PC-3 (cell line): ENCODE measurements at regions not wholly inside any gene's neighbourhood (a gene's known extent, or its start where the extent isn't known, plus 50 kb on each side); places are given as distances from the start of the nearest gene placed in this dataset.
A peak's percentile ranks its signal among the peaks of the same experiment; 100 is the strongest.

Experiments
- ATAC-seq: fragments of 200-7000 bp; cut with Tn5 transposase; 2 replicates; pipeline ENCODE4 v1.9.1; 2020; ENCODE audit warnings: mild to moderate bottlenecking, moderate library complexity
- BruUV-seq: library from RNA; stranded (reverse); fragments of 400-500 nt; replicated peaks from 2 replicates; lab custom pipeline; 2021; lab: Mats Ljungman, UMichigan
- CTCF ChIA-PET: fragments of 300-600 bp; sonication (Branson Sonifier 250); formaldehyde crosslinking; loops from one replicate; lab custom pipeline; 2022; ENCODE audit warnings: antibody characterized with exemption; lab: Charles Lee
- POLR2A ChIA-PET: fragments of 300-600 bp; sonication (Branson Sonifier 250); formaldehyde crosslinking; loops from one replicate; lab custom pipeline; 2022; ENCODE audit warnings: antibody characterized with exemption; ENCODE audit not compliant: unreplicated experiment; lab: Charles Lee
- DNase-seq: peaks from one replicate; pipeline ENCODE4 v3.0.0-alpha.2; 2015
- H2AFZ ChIP-seq: fragments of 300-600 bp; sonication (generic); 2 replicates; pipeline ENCODE4 v1.6.0; 2016; ENCODE audit warnings: antibody characterized with exemption, low read length
- H3F3A ChIP-seq: fragments of 300-600 bp; sonication (generic); one replicate; pipeline ENCODE4 v1.6.0; 2017; ENCODE audit warnings: antibody characterized with exemption, low read length, control low read depth, mild to moderate bottlenecking; ENCODE audit not compliant: unreplicated experiment
- H3K27ac ChIP-seq: fragments of 300-600 bp; sonication (generic); 2 replicates; pipeline ENCODE4 v1.5.1; 2016; ENCODE audit warnings: mild to moderate bottlenecking, low read length
- H3K27me3 ChIP-seq: fragments of 300-600 bp; sonication (generic); 2 replicates; pipeline ENCODE4 v1.6.1; 2016; ENCODE audit warnings: low read length, mixed read lengths
- H3K36me3 ChIP-seq: fragments of 300-600 bp; sonication (generic); 2 replicates; pipeline ENCODE4 v1.6.1; 2016; ENCODE audit warnings: low read depth, mixed run types, low read length, mixed read lengths
- H3K4me1 ChIP-seq: fragments of 300-600 bp; sonication (generic); 2 replicates; pipeline ENCODE4 v1.5.1; 2016; ENCODE audit warnings: low read length; ENCODE audit not compliant: insufficient read depth
- H3K4me2 ChIP-seq: fragments of 300-600 bp; sonication (generic); 2 replicates; pipeline ENCODE4 v1.6.0; 2016; ENCODE audit warnings: low read length
- H3K4me3 ChIP-seq: fragments of 300-600 bp; sonication (generic); 2 replicates; pipeline ENCODE4 v1.5.1; 2016; ENCODE audit warnings: mild to moderate bottlenecking, low read length, mixed read lengths
- H3K79me2 ChIP-seq: fragments of 300-600 bp; sonication (generic); 2 replicates; pipeline ENCODE4 v1.6.1; 2017; ENCODE audit warnings: low read length, mixed read lengths
- H3K9ac ChIP-seq: fragments of 300-600 bp; sonication (generic); 2 replicates; pipeline ENCODE4 v1.6.0; 2016; ENCODE audit warnings: mild to moderate bottlenecking, low read length
- H3K9me2 ChIP-seq: fragments of 300-600 bp; sonication (generic); replicated peaks from 2 replicates; pipeline ENCODE4 v1.6.1; 2016; ENCODE audit warnings: mixed run types, low read length, mixed read lengths
- H3K9me3 ChIP-seq: fragments of 300-600 bp; sonication (generic); 2 replicates; pipeline ENCODE4 v1.6.1; 2016; ENCODE audit warnings: low read length, mixed read lengths
- H4K20me1 ChIP-seq: fragments of 300-600 bp; sonication (generic); 2 replicates; pipeline ENCODE4 v1.6.1; 2016; ENCODE audit warnings: low read length, mixed read lengths
- EZH2 ChIP-seq: fragments of 300-600 bp; sonication (generic); IDR thresholded peaks from one replicate; pipeline ENCODE4 v1.6.1; 2017; ENCODE audit warnings: antibody characterized with exemption, mild to moderate bottlenecking, low read length; ENCODE audit not compliant: unreplicated experiment
- EZH2phosphoT487 ChIP-seq: fragments of 300-600 bp; sonication (generic); IDR thresholded peaks from 2 replicates; pipeline ENCODE4 v1.6.1; 2018; ENCODE audit warnings: mild to moderate bottlenecking, antibody characterized with exemption, low read length, borderline replicate concordance
- intact Hi-C: fragments of 100-400 bp; cut with micrococcal nuclease; formaldehyde crosslinking; loops from 2 replicates; pipeline ENCODE4 v1.9.0; 2023
- TF ChIP-seq, protein P1 (sequence below): fragments of 300-600 bp; sonication (generic); conservative IDR thresholded peaks from 2 replicates; pipeline ENCODE4 v1.5.1; 2017; ENCODE audit warnings: antibody characterized with exemption, low read depth, mild to moderate bottlenecking, low read length

DNA sequence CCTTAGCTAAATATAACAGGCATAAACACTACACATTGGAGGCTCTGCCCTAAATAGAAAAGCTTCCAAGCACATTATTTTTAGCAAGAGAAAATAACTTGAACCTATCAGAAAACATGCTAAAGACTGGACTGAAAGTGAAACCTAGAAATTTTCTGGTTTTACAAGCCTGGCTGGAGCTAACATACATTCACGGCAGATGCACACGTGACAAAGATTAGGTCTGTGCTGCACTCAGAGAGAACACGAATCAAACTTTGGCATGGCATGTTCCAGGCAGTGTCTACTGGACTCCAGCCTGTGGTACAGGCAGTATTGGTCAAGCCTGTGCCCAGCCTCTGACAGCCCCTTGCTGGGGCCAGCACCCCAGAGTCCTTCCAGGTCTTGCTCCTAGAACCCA, 94.1 kb upstream of the PCBD1 start:
- DNase-seq, result no peak
- H3K9me3 ChIP-seq, result no peaks in the 10 kb centered on the region
- H3K4me2 ChIP-seq, result no peak overlapping the region
- H3K36me3 ChIP-seq, result no peaks in the 10 kb centered on the region
- H3K27ac ChIP-seq, result no peak overlapping the region
- no peak overlapping the region for H3K9ac ChIP-seq
- no peaks in the 10 kb centered on the region for H3K9me2 ChIP-seq
- H3F3A ChIP-seq, result no peaks in the 10 kb centered on the region
- no peaks in the 10 kb centered on the region for H3K27me3 ChIP-seq
- intact Hi-C loops, result no loop called here
- ChIA-PET POLR2A (no interaction called here), CTCF (no interaction called here)
- ATAC-seq, result no peak
- H3K4me1 ChIP-seq, result peaks cover 17% of the 10 kb centered on the region; the same call in 1 of the 2 replicates
- TF ChIP-seq EZH2phosphoT487, result no peak
- TF ChIP-seq, protein P1, sequence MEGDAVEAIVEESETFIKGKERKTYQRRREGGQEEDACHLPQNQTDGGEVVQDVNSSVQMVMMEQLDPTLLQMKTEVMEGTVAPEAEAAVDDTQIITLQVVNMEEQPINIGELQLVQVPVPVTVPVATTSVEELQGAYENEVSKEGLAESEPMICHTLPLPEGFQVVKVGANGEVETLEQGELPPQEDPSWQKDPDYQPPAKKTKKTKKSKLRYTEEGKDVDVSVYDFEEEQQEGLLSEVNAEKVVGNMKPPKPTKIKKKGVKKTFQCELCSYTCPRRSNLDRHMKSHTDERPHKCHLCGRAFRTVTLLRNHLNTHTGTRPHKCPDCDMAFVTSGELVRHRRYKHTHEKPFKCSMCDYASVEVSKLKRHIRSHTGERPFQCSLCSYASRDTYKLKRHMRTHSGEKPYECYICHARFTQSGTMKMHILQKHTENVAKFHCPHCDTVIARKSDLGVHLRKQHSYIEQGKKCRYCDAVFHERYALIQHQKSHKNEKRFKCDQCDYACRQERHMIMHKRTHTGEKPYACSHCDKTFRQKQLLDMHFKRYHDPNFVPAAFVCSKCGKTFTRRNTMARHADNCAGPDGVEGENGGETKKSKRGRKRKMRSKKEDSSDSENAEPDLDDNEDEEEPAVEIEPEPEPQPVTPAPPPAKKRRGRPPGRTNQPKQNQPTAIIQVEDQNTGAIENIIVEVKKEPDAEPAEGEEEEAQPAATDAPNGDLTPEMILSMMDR, result no peak
- no peak for TF ChIP-seq EZH2
- no peak overlapping the region for H2AFZ ChIP-seq
- no peaks in the 10 kb centered on the region for H3K79me2 ChIP-seq
- no peak overlapping the region for H3K4me3 ChIP-seq
- no peaks in the 10 kb centered on the region for H4K20me1 ChIP-seq
- no TSS peak for BruUV-seq

DNA sequence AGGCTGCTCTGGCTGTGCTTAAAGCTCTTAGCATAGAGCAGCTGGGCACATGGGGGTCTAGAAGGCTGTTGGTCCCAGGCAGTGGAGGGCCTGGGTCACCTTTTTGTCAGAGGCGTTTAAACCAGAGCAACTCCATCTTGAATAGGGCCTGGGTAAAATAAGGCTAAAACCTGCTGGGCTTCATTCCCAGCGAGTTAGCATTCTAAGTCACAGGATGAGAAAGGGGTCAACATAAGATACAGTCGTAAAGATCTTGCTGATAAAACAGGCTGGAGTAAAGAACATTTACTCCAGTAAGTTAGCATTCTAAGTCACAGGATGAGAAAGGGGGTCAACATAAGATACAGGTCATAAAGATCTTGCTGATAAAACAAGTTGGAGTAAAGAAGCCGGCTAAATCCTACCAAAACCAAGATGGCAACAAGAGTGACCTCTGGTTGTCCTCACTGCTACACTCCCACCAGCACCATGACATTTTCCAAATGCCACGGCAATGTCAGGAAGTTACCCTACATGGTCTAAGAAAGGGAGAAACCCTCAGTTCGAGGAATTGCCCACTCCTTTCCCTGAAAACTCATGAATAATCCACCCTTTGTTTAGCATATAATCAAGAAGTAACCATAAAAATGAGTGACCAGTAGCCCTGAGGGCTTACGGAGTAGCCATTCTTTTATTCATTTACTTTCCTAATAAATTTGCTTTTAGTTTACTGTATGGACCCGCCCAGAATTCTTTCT, 96.8 kb upstream of the PCBD1 start:
- Histone ChIP-seq H3K4me1 (peaks cover 17% of the 10 kb centered on the region; the same call in 1 of the 2 replicates), H3F3A (no peaks in the 10 kb centered on the region), H3K27me3 (no peaks in the 10 kb centered on the region), H3K36me3 (no peaks in the 10 kb centered on the region), H3K9me2 (no peaks in the 10 kb centered on the region), H3K4me2 (no peak overlapping the region), H4K20me1 (no peaks in the 10 kb centered on the region), H2AFZ (no peak overlapping the region), H3K9me3 (no peaks in the 10 kb centered on the region), H3K27ac (peak overlapping the region; percentile 25), H3K4me3 (no peak overlapping the region), H3K79me2 (no peaks in the 10 kb centered on the region), H3K9ac (no peak overlapping the region)
- ATAC-seq, result peak; percentile 40
- BruUV-seq, result no TSS peak
- intact Hi-C loops, result no loop called here
- TF ChIP-seq EZH2phosphoT487 (no peak), EZH2 (no peak)
- TF ChIP-seq, protein P1, result no peak
- POLR2A ChIA-PET, result no interaction called here
- CTCF ChIA-PET, result no interaction called here
- peak; percentile 67 for DNase-seq
